ENCODE measurements at regions not wholly inside any gene's neighbourhood (a gene's known extent, or its start where the extent isn't known, plus 50 kb on each side); places are given as distances from the start of the nearest gene placed in this dataset.

DNA sequence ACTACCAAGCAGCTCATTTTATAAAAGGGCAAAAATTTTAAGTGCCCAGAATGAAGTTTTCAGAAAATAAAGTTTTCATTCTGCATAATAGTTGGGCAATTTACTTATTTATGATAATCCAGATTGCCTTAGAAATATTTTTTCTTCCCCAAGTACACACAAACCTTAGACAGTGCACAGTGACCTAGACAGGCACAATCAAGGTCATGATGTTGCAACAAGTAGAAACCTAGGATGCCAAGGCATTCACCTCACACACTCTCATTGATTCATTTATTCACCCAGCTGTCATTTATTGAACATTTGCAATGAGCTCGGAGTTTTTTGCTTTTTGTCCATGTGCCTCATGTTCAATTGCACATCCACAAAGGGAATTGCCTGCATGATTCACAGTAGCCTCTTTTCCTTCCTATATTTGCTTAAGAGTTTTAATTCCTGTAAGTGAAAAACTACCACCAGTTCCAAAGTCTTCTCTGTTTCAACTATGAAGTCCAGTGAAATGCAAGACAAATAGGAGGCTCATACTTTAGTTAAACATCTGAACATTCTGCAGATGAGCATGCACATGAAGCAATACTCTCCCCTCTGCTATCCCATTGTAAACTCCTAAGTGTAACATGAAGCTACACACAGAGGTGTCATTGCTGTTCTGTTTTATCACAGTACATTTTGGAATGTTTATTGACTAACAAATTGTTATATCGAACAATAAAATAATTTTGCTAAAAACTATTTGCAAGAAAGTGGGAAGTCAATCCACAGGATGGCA is 122.9 kb downstream of the HINT1 start:
- Mint-ChIP-seq H3K4me1 (no peaks in the 10 kb centered on the region), H3K36me3 (ENCODE audit: low read depth) (peaks cover 3% of the 10 kb centered on the region; the same call in 1 of the 3 replicates), H3K9me3 (peaks cover 19% of the 10 kb centered on the region), H3K27me3 (ENCODE audit: insufficient read depth, low read depth, poor library complexity) (peaks cover 1% of the 10 kb centered on the region), H3K4me3 (no peak overlapping the region), H3K27ac (no peak overlapping the region)
- no peak overlapping the region for H3K27ac ChIP-seq (ENCODE audit: low read depth)
- DNase-seq (ENCODE audit: low spot score) = no peak
- no peak for ATAC-seq
- H3K4me2 ChIP-seq = no peak overlapping the region
- H3K79me2 ChIP-seq (replicated peaks; ENCODE audit: insufficient read depth) = no peaks in the 10 kb centered on the region
- H3K4me3 ChIP-seq = no peak overlapping the region
- no peaks in the 10 kb centered on the region for H3K27me3 ChIP-seq (ENCODE audit: insufficient read depth)
- no peaks in the 10 kb centered on the region for H3F3A ChIP-seq (replicated peaks; ENCODE audit: low read depth)
- H3K9me2 ChIP-seq (ENCODE audit: insufficient read depth) = 0 out of 2 replicates have a peak, but pooled peaks cover 4% of the 10 kb centered on the region
- TF ChIP-seq, protein P1, sequence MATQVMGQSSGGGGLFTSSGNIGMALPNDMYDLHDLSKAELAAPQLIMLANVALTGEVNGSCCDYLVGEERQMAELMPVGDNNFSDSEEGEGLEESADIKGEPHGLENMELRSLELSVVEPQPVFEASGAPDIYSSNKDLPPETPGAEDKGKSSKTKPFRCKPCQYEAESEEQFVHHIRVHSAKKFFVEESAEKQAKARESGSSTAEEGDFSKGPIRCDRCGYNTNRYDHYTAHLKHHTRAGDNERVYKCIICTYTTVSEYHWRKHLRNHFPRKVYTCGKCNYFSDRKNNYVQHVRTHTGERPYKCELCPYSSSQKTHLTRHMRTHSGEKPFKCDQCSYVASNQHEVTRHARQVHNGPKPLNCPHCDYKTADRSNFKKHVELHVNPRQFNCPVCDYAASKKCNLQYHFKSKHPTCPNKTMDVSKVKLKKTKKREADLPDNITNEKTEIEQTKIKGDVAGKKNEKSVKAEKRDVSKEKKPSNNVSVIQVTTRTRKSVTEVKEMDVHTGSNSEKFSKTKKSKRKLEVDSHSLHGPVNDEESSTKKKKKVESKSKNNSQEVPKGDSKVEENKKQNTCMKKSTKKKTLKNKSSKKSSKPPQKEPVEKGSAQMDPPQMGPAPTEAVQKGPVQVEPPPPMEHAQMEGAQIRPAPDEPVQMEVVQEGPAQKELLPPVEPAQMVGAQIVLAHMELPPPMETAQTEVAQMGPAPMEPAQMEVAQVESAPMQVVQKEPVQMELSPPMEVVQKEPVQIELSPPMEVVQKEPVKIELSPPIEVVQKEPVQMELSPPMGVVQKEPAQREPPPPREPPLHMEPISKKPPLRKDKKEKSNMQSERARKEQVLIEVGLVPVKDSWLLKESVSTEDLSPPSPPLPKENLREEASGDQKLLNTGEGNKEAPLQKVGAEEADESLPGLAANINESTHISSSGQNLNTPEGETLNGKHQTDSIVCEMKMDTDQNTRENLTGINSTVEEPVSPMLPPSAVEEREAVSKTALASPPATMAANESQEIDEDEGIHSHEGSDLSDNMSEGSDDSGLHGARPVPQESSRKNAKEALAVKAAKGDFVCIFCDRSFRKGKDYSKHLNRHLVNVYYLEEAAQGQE (IDR thresholded peaks at IDR 0.05; ENCODE audit: unreplicated experiment) = no peak
- no peak for TF ChIP-seq NANOG (IDR thresholded peaks at IDR 0.05; ENCODE audit: borderline replicate concordance)
- TF ChIP-seq JUNB (IDR thresholded peaks at IDR 0.05; ENCODE audit: unreplicated experiment) = no peak
- TF ChIP-seq STAT1 (IDR thresholded peaks at IDR 0.05; ENCODE audit: unreplicated experiment) = no peak
- no peak for TF ChIP-seq ZNF331 (CRISPR knock-in tag; IDR thresholded peaks at IDR 0.05; ENCODE audit: low read depth)
- TF ChIP-seq, protein P2, sequence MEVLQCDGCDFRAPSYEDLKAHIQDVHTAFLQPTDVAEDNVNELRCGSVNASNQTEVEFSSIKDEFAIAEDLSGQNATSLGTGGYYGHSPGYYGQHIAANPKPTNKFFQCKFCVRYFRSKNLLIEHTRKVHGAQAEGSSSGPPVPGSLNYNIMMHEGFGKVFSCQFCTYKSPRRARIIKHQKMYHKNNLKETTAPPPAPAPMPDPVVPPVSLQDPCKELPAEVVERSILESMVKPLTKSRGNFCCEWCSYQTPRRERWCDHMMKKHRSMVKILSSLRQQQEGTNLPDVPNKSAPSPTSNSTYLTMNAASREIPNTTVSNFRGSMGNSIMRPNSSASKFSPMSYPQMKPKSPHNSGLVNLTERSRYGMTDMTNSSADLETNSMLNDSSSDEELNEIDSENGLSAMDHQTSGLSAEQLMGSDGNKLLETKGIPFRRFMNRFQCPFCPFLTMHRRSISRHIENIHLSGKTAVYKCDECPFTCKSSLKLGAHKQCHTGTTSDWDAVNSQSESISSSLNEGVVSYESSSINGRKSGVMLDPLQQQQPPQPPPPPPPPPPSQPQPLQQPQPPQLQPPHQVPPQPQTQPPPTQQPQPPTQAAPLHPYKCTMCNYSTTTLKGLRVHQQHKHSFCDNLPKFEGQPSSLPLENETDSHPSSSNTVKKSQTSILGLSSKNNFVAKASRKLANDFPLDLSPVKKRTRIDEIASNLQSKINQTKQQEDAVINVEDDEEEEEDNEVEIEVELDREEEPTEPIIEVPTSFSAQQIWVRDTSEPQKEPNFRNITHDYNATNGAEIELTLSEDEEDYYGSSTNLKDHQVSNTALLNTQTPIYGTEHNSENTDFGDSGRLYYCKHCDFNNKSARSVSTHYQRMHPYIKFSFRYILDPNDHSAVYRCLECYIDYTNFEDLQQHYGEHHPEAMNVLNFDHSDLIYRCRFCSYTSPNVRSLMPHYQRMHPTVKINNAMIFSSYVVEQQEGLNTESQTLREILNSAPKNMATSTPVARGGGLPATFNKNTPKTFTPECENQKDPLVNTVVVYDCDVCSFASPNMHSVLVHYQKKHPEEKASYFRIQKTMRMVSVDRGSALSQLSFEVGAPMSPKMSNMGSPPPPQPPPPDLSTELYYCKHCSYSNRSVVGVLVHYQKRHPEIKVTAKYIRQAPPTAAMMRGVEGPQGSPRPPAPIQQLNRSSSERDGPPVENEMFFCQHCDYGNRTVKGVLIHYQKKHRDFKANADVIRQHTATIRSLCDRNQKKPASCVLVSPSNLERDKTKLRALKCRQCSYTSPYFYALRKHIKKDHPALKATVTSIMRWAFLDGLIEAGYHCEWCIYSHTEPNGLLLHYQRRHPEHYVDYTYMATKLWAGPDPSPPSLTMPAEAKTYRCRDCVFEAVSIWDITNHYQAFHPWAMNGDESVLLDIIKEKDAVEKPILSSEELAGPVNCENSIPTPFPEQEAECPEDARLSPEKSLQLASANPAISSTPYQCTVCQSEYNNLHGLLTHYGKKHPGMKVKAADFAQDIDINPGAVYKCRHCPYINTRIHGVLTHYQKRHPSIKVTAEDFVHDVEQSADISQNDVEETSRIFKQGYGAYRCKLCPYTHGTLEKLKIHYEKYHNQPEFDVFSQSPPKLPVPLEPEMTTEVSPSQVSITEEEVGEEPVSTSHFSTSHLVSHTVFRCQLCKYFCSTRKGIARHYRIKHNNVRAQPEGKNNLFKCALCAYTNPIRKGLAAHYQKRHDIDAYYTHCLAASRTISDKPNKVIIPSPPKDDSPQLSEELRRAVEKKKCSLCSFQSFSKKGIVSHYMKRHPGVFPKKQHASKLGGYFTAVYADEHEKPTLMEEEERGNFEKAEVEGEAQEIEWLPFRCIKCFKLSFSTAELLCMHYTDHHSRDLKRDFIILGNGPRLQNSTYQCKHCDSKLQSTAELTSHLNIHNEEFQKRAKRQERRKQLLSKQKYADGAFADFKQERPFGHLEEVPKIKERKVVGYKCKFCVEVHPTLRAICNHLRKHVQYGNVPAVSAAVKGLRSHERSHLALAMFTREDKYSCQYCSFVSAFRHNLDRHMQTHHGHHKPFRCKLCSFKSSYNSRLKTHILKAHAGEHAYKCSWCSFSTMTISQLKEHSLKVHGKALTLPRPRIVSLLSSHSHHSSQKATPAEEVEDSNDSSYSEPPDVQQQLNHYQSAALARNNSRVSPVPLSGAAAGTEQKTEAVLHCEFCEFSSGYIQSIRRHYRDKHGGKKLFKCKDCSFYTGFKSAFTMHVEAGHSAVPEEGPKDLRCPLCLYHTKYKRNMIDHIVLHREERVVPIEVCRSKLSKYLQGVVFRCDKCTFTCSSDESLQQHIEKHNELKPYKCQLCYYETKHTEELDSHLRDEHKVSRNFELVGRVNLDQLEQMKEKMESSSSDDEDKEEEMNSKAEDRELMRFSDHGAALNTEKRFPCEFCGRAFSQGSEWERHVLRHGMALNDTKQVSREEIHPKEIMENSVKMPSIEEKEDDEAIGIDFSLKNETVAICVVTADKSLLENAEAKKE (CRISPR knock-in tag; IDR thresholded peaks at IDR 0.05) = no peak
- TF ChIP-seq, protein P3, sequence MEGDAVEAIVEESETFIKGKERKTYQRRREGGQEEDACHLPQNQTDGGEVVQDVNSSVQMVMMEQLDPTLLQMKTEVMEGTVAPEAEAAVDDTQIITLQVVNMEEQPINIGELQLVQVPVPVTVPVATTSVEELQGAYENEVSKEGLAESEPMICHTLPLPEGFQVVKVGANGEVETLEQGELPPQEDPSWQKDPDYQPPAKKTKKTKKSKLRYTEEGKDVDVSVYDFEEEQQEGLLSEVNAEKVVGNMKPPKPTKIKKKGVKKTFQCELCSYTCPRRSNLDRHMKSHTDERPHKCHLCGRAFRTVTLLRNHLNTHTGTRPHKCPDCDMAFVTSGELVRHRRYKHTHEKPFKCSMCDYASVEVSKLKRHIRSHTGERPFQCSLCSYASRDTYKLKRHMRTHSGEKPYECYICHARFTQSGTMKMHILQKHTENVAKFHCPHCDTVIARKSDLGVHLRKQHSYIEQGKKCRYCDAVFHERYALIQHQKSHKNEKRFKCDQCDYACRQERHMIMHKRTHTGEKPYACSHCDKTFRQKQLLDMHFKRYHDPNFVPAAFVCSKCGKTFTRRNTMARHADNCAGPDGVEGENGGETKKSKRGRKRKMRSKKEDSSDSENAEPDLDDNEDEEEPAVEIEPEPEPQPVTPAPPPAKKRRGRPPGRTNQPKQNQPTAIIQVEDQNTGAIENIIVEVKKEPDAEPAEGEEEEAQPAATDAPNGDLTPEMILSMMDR (conservative IDR thresholded peaks at IDR 0.05; ENCODE audit: low read depth in 2 of 2) = no peak
- no peak for TF ChIP-seq POLR2AphosphoS5 (IDR thresholded peaks at IDR 0.05; ENCODE audit: low read depth)
- TF ChIP-seq ZNF114 (CRISPR knock-in tag; IDR thresholded peaks at IDR 0.05) = no peak
- TF ChIP-seq EZH2 (IDR thresholded peaks at IDR 0.05; ENCODE audit: low read depth, unreplicated experiment) = no peak
- no peaks in the 10 kb centered on the region for H3K4me1 ChIP-seq (ENCODE audit: insufficient read depth)
- no peaks in the 10 kb centered on the region; the same call in 1 of the 2 replicates for H3K36me3 ChIP-seq (ENCODE audit: insufficient read depth)
- H2AFZ ChIP-seq = no peak overlapping the region
- no peaks in the 10 kb centered on the region; the same call in 1 of the 2 replicates for H4K20me1 ChIP-seq (replicated peaks; ENCODE audit: insufficient read depth)

Data from GM23338 (cell line).